ENCODE measurements at regions not wholly inside any gene's neighbourhood (a gene's known extent, or its start where the extent isn't known, plus 50 kb on each side); places are given as distances from the start of the nearest gene placed in this dataset.

DNA sequence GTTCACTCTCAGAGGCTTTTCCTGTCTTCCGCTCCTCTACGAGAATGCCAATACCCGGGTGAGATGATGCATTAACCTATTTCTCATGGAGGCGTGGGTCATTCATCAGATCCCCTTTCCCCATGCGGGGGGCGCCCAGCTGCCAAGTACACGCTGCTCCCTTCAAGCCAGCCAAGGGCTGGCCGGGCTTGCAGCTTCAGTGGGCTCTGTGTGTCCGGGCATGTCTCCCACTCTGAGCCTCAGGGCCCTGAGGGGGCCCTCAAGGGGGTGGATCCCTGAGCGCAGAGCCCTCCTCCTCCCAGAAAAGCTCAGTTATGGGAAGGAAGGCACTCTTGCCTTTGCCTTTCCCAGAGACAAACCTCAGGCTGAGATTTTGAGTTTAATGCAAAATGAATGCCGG, 431.8 kb upstream of the MYT1L start:
- peaks cover 6% of the 10 kb centered on the region; the same call in 1 of the 2 replicates for H3K9me3 ChIP-seq (ENCODE audit: insufficient read depth, low read length)
- TF ChIP-seq SUZ12 (IDR thresholded peaks at IDR 0.05; ENCODE audit: extremely low read depth, insufficient read depth, insufficient read length), result no peak
- no peak for TF ChIP-seq YY1 (IDR thresholded peaks at IDR 0.05; ENCODE audit: insufficient read depth, insufficient read length)
- TF ChIP-seq ZNF274 (IDR thresholded peaks at IDR 0.05; ENCODE audit: low read depth, low read length), result no peak
- peaks cover 5% of the 10 kb centered on the region for H3K4me1 ChIP-seq (ENCODE audit: insufficient read depth, insufficient read length)
- no peaks in the 10 kb centered on the region for H3K27me3 ChIP-seq (ENCODE audit: insufficient read depth, insufficient read length)
- peak overlapping the region; percentile 10 for H3K9ac ChIP-seq (ENCODE audit: insufficient read length, low read depth)
- H3K36me3 ChIP-seq (ENCODE audit: insufficient read depth, insufficient read length, low read length), result no peaks in the 10 kb centered on the region
- no peak overlapping the region for H3K4me3 ChIP-seq (ENCODE audit: insufficient read length, low read depth)
- DNase-seq (ENCODE audit: low read depth, low spot score), result no peak

DNA sequence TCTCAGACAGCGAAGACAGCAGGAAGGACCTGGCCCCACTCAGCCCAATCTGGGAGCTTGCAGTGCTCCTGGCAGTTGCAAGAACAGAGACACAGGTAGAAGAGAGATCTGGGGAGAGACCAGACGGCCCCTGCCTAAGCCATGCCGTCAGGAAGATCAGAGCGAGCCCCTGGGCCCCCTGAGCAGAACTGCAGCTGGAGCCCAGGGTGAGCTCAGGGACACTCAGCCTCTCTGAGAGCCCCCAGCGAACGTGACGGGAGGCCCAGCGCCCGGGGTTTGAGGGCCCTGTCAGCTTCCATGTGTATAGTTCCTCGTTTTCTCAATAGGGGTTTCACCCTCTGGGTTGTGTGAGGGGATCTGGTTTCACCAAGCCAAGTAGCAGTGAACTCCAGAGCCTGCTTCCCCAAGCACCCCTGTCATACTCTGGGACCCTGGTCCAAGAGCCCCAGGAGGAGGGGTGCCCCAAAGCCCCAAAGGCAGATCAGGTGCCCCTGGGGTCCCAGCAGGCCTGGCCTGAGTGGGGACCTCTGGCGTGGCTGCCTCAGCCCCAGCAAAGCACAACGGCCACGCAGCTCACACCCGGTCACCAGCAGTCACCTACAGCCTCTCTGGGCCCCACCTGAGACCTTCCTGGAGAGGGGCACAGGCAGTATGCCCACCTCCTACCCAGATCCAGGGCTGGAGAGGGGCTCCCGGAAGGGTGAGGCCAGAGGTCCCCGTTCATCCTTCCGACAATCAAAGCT, 431.3 kb upstream of the MYT1L start:
- Histone ChIP-seq H3K36me3 (ENCODE audit: insufficient read depth, insufficient read length, low read length) (no peaks in the 10 kb centered on the region), H3K9ac (ENCODE audit: insufficient read length, low read depth) (peak overlapping the region; percentile 10), H3K4me3 (ENCODE audit: insufficient read length, low read depth) (no peak overlapping the region), H3K27me3 (ENCODE audit: insufficient read depth, insufficient read length) (no peaks in the 10 kb centered on the region), H3K9me3 (ENCODE audit: insufficient read depth, low read length) (peaks cover 6% of the 10 kb centered on the region; the same call in 1 of the 2 replicates), H3K4me1 (ENCODE audit: insufficient read depth, insufficient read length) (peaks cover 4% of the 10 kb centered on the region)
- DNase-seq (ENCODE audit: low read depth, low spot score), result no peak
- no peak for TF ChIP-seq YY1 (IDR thresholded peaks at IDR 0.05; ENCODE audit: insufficient read depth, insufficient read length)
- no peak for TF ChIP-seq SUZ12 (IDR thresholded peaks at IDR 0.05; ENCODE audit: extremely low read depth, insufficient read depth, insufficient read length)
- no peak for TF ChIP-seq ZNF274 (IDR thresholded peaks at IDR 0.05; ENCODE audit: low read depth, low read length)

- Histone ChIP-seq H3K9ac (ENCODE audit: insufficient read length, low read depth) (no peak overlapping the region), H3K4me1 (ENCODE audit: insufficient read depth, insufficient read length) (peaks cover 3% of the 10 kb centered on the region), H3K27me3 (ENCODE audit: insufficient read depth, insufficient read length) (no peaks in the 10 kb centered on the region), H3K9me3 (ENCODE audit: insufficient read depth, low read length) (peaks cover 18% of the 10 kb centered on the region; the same call in 1 of the 2 replicates), H3K36me3 (ENCODE audit: insufficient read depth, insufficient read length, low read length) (no peaks in the 10 kb centered on the region), H3K4me3 (ENCODE audit: insufficient read length, low read depth) (no peak overlapping the region)
- TF ChIP-seq ZNF274 (IDR thresholded peaks at IDR 0.05; ENCODE audit: low read depth, low read length) (no peak), YY1 (IDR thresholded peaks at IDR 0.05; ENCODE audit: insufficient read depth, insufficient read length) (no peak), SUZ12 (IDR thresholded peaks at IDR 0.05; ENCODE audit: extremely low read depth, insufficient read depth, insufficient read length) (no peak)
- no peak for DNase-seq (ENCODE audit: low read depth, low spot score)
Measured at GRCh38 chr2:2758793-2759367, 427.8 kb upstream of the MYT1L start.

GRCh38 chr2:2757764-2758163, 426.7 kb upstream of the MYT1L start:
- no peak overlapping the region for H3K9ac ChIP-seq (ENCODE audit: insufficient read length, low read depth)
- TF ChIP-seq ZNF274 (IDR thresholded peaks at IDR 0.05; ENCODE audit: low read depth, low read length), result no peak
- peaks cover 26% of the 10 kb centered on the region; the same call in 1 of the 2 replicates for H3K9me3 ChIP-seq (ENCODE audit: insufficient read depth, low read length)
- DNase-seq (ENCODE audit: low read depth, low spot score), result no peak
- H3K36me3 ChIP-seq (ENCODE audit: insufficient read depth, insufficient read length, low read length), result no peaks in the 10 kb centered on the region
- no peaks in the 10 kb centered on the region for H3K27me3 ChIP-seq (ENCODE audit: insufficient read depth, insufficient read length)
- no peak overlapping the region for H3K4me3 ChIP-seq (ENCODE audit: insufficient read length, low read depth)
- H3K4me1 ChIP-seq (ENCODE audit: insufficient read depth, insufficient read length), result peaks cover 2% of the 10 kb centered on the region

- Histone ChIP-seq H3K4me3 (ENCODE audit: insufficient read length, low read depth) (no peak overlapping the region), H3K4me1 (ENCODE audit: insufficient read depth, insufficient read length) (no peaks in the 10 kb centered on the region), H3K27me3 (ENCODE audit: insufficient read depth, insufficient read length) (no peaks in the 10 kb centered on the region), H3K9me3 (ENCODE audit: insufficient read depth, low read length) (peaks cover 26% of the 10 kb centered on the region; the same call in 1 of the 2 replicates), H3K9ac (ENCODE audit: insufficient read length, low read depth) (no peak overlapping the region), H3K36me3 (ENCODE audit: insufficient read depth, insufficient read length, low read length) (no peaks in the 10 kb centered on the region)
- TF ChIP-seq SUZ12 (IDR thresholded peaks at IDR 0.05; ENCODE audit: extremely low read depth, insufficient read depth, insufficient read length) (no peak), ZNF274 (IDR thresholded peaks at IDR 0.05; ENCODE audit: low read depth, low read length) (no peak), YY1 (IDR thresholded peaks at IDR 0.05; ENCODE audit: insufficient read depth, insufficient read length) (no peak)
- no peak for DNase-seq (ENCODE audit: low read depth, low spot score)
Measured at GRCh38 chr2:2756886-2757285, 425.8 kb upstream of the MYT1L start.

GRCh38 chr2:2755990-2756389, 424.9 kb upstream of the MYT1L start:
- no peaks in the 10 kb centered on the region for H3K27me3 ChIP-seq (ENCODE audit: insufficient read depth, insufficient read length)
- no peak overlapping the region for H3K9ac ChIP-seq (ENCODE audit: insufficient read length, low read depth)
- H3K4me1 ChIP-seq (ENCODE audit: insufficient read depth, insufficient read length), result no peaks in the 10 kb centered on the region
- peaks cover 26% of the 10 kb centered on the region; the same call in 1 of the 2 replicates for H3K9me3 ChIP-seq (ENCODE audit: insufficient read depth, low read length)
- TF ChIP-seq YY1 (IDR thresholded peaks at IDR 0.05; ENCODE audit: insufficient read depth, insufficient read length) (no peak), SUZ12 (IDR thresholded peaks at IDR 0.05; ENCODE audit: extremely low read depth, insufficient read depth, insufficient read length) (no peak), ZNF274 (IDR thresholded peaks at IDR 0.05; ENCODE audit: low read depth, low read length) (no peak)
- no peak overlapping the region for H3K4me3 ChIP-seq (ENCODE audit: insufficient read length, low read depth)
- DNase-seq (ENCODE audit: low read depth, low spot score), result no peak
- no peaks in the 10 kb centered on the region for H3K36me3 ChIP-seq (ENCODE audit: insufficient read depth, insufficient read length, low read length)

DNA sequence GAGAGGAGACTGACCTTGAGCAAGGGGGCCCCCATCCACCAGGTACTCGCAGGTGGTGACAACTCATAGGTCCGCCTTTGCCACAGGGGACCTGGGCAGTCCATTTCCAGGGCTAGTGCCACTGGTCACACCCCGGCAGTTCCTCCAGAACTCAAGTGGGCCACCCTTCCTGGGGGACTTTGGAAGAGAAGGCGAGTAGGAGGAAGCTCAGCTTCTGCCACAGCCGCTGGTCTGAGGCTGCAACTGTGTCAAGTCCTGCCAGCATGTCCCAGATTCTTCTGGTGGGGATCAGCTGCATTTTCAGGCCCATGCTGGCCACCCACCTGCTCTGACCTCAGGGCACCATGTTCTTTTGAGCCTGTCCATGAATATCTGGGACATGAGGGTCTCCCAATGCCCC, 423.9 kb upstream of the MYT1L start:
- Histone ChIP-seq H3K4me3 (ENCODE audit: insufficient read length, low read depth) (no peak overlapping the region), H3K9ac (ENCODE audit: insufficient read length, low read depth) (no peak overlapping the region), H3K9me3 (ENCODE audit: insufficient read depth, low read length) (peaks cover 19% of the 10 kb centered on the region; the same call in 1 of the 2 replicates), H3K27me3 (ENCODE audit: insufficient read depth, insufficient read length) (no peaks in the 10 kb centered on the region), H3K4me1 (ENCODE audit: insufficient read depth, insufficient read length) (no peaks in the 10 kb centered on the region), H3K36me3 (ENCODE audit: insufficient read depth, insufficient read length, low read length) (no peaks in the 10 kb centered on the region)
- no peak for DNase-seq (ENCODE audit: low read depth, low spot score)
- no peak for TF ChIP-seq YY1 (IDR thresholded peaks at IDR 0.05; ENCODE audit: insufficient read depth, insufficient read length)
- TF ChIP-seq SUZ12 (IDR thresholded peaks at IDR 0.05; ENCODE audit: extremely low read depth, insufficient read depth, insufficient read length), result no peak
- no peak for TF ChIP-seq ZNF274 (IDR thresholded peaks at IDR 0.05; ENCODE audit: low read depth, low read length)

Data from NT2/D1 (cell line).